IMR-90 (cell line): ENCODE measurements at regions not wholly inside any gene's neighbourhood (a gene's known extent, or its start where the extent isn't known, plus 50 kb on each side); places are given as distances from the start of the nearest gene placed in this dataset.

Experiments used
- CEBPB ChIP-seq: IDR thresholded peaks from 2 replicates; pipeline ENCODE4 v1.6.1; 2012; ENCODE audit warnings: low read depth, low read length, improper control_type of control experiment
- CTCF ChIP-seq: conservative IDR thresholded peaks from 2 replicates; pipeline ENCODE4 v1.5.1; 2012; ENCODE audit warnings: mild to moderate bottlenecking, low read depth, low read length, improper control_type of control experiment
- MAFK ChIP-seq: IDR thresholded peaks from 2 replicates; pipeline ENCODE4 v1.6.1; 2012; ENCODE audit warnings: low read depth, low read length, improper control_type of control experiment
- MAZ ChIP-seq: IDR thresholded peaks from 2 replicates; pipeline ENCODE4 v1.6.1; 2012; ENCODE audit warnings: low read depth, mild to moderate bottlenecking, low read length, improper control_type of control experiment, moderate library complexity, borderline replicate concordance
- POLR2A ChIP-seq: IDR thresholded peaks from 2 replicates; pipeline ENCODE4 v1.6.1; 2012; ENCODE audit warnings: mild to moderate bottlenecking, low read depth, low read length
- RAD21 ChIP-seq: IDR thresholded peaks from 2 replicates; pipeline ENCODE4 v1.6.1; 2012; ENCODE audit warnings: low read length, improper control_type of control experiment
- RCOR1 ChIP-seq: IDR thresholded peaks from 2 replicates; pipeline ENCODE4 v1.6.1; 2012; ENCODE audit warnings: mild to moderate bottlenecking, low read length, improper control_type of control experiment; ENCODE audit not compliant: insufficient replicate concordance
- SMC3 ChIP-seq: fragments of 150-350 bp; IDR thresholded peaks from 2 replicates; pipeline ENCODE4 v1.6.1; 2016; ENCODE audit warnings: low read depth, mild to moderate bottlenecking, antibody characterized with exemption, low read length, moderate library complexity
- USF2 ChIP-seq: fragments of 150-350 bp; IDR thresholded peaks from 2 replicates; pipeline ENCODE4 v1.6.1; 2017; ENCODE audit warnings: mild to moderate bottlenecking, antibody characterized with exemption, low read length, low read depth

GRCh38 chr11:106202935-106203620 is 125.6 kb downstream of the AASDHPPT start:
- TF ChIP-seq POLR2A: no peak
- no peak for TF ChIP-seq CTCF
- TF ChIP-seq CEBPB: no peak
- TF ChIP-seq SMC3: no peak
- TF ChIP-seq USF2: no peak
- no peak for TF ChIP-seq RAD21
- TF ChIP-seq MAZ: no peak
- TF ChIP-seq RCOR1: no peak
- TF ChIP-seq MAFK: no peak
